Superior temporal gyrus (tissue), 1 donor: ENCODE measurements at regions not wholly inside any gene's neighbourhood (a gene's known extent, or its start where the extent isn't known, plus 50 kb on each side); places are given as distances from the start of the nearest gene placed in this dataset.
"Not testable (repeated sequence)": the region's sequence is repeated elsewhere in the genome, so short reads cannot be mapped to it uniquely, and the experiment has no call there.

Source experiments
- DNase-seq: peaks from one replicate; pipeline ENCODE4 v3.0.0-alpha.2; 2016; ENCODE audit errors: extremely low spot score

GRCh38 chr6:105726902-105727655 lies 324.2 kb upstream of the PREP start:
- DNase-seq, result no peak

DNA sequence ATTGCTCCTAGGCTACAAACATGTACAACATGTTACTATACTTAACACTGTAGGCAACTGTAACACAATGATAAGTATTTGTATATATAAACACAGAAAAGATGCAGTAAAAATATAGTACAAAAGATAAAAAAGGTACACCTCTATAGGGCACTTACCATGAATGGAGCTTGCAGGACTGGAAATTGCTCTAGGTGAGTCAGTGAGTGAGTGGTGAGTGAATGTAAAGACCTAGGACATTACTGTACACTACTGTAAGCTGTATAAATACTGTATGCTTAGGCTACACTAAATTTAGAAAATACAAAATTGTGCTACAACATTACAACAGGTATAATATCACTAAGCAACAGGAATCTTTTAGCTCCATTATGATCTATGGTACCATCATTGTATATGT lies 312.0 kb upstream of the PREP start:
- DNase-seq, result no peak

DNA sequence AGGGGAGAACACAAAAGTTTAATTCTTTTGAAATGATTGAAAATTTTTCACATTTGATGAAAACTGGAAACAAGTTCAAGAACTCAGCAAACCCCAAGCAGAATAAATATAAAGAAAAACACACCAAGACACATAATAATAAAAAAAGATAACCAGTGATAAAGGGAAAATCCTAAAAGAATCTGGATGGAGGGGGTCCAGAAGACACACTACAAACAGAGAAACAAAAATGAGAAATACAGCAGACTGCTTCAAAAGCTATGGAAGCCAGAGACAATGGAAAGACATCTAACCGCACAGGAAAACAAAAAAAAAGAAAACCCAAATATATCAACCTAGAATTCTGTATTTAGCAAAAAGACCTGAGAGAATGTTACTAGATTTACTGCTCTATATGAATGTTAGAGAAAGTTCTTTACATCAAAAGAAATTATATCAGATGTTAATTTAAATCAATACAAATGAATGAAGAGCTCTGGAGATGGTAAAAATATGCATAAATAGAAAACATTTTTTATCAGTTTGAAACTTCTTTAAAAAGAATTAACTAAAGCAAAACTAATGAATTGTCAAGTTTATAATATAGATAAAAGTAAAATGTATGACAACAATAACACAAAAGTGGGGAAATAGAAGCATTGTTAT lies 310.7 kb upstream of the PREP start:
- no peak for DNase-seq

DNA sequence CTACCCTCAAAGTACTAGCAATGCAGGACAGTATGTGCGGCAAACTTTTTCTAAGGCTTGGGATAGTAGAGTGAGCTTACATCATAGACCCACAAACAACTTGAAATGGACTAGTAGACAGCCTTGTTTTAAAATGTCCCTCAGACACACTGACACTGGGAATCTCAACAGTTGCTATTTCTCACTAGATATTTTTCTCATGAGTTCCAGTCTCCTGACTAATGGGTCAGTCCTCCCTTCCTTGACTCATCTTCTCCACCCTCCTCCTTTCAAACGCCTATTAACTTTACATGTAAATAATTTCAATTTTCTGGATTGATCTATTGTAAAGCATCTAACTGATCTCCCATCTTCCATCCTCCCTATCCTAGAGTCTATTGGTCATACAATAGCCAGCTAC lies 308.3 kb upstream of the PREP start:
- no peak for DNase-seq

GRCh38 chr6:105705608-105706007 lies 302.7 kb upstream of the PREP start:
- no peak for DNase-seq

GRCh38 chr6:105695461-105695860 lies 292.6 kb upstream of the PREP start:
- DNase-seq, result no peak

DNA sequence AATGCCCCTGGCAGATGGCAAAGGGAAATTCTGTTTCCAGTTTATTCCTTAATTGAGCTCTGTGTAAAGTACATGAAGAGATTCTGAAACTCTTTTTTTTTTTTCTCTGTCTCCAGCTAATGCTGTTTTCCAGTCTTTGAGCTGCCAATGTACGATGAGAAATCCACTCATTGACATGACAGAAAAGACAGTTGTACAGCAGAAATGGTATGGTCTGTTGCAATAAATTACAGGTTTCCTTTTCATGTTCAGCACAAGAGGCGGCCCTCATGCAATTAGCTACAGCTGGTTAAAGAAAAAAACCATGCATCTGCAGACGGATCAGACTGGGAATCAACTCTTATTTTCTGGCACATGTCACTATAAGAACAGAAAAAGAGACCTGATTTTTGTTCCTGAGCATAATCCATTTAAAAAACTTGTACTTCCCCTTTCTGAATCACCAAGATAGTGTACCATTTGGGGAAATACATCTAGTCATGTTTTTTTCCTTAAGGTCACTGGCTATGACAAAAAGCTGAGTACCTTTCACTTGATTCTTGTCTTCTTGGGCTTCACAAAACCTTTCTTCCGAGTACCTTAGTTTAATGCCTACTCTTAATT lies 289.8 kb upstream of the PREP start:
- DNase-seq, result no peak

GRCh38 chr6:105691971-105692370 lies 289.1 kb upstream of the PREP start:
- DNase-seq, result no peak

GRCh38 chr6:105691081-105691480 lies 288.2 kb upstream of the PREP start:
- no peak for DNase-seq

DNA sequence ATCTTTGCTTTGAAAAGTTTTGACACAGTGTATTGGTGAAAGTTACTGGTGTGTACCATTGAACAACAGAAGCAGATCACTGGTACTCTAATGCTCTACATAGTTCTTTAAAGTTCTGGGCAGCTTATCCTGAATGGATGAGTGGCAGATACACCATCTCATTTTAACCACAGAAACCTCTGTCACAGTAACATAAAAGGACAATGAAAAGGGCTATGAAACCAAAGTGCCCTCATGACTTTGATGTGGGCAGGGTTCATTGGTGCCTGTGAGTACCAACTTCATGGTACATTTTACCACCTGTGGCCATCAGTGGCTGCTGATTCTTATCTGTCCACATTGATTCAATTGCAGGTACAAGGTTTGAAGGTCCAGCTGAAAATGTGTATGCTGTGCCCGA lies 285.7 kb upstream of the PREP start:
- no peak for DNase-seq

GRCh38 chr6:105686793-105687192 lies 283.9 kb upstream of the PREP start:
- not testable (repeated sequence) for DNase-seq

GRCh38 chr6:105681061-105681460 lies 278.2 kb upstream of the PREP start:
- no peak for DNase-seq

GRCh38 chr6:105680131-105680530 lies 277.2 kb upstream of the PREP start:
- no peak for DNase-seq

- no peak for DNase-seq
Measured at GRCh38 chr6:105678516-105678915, 275.6 kb upstream of the PREP start.

GRCh38 chr6:105677671-105678475 lies 275.0 kb upstream of the PREP start:
- DNase-seq, result peak; percentile 9

GRCh38 chr6:105676857-105677256 lies 274.0 kb upstream of the PREP start:
- DNase-seq, result no peak

DNA sequence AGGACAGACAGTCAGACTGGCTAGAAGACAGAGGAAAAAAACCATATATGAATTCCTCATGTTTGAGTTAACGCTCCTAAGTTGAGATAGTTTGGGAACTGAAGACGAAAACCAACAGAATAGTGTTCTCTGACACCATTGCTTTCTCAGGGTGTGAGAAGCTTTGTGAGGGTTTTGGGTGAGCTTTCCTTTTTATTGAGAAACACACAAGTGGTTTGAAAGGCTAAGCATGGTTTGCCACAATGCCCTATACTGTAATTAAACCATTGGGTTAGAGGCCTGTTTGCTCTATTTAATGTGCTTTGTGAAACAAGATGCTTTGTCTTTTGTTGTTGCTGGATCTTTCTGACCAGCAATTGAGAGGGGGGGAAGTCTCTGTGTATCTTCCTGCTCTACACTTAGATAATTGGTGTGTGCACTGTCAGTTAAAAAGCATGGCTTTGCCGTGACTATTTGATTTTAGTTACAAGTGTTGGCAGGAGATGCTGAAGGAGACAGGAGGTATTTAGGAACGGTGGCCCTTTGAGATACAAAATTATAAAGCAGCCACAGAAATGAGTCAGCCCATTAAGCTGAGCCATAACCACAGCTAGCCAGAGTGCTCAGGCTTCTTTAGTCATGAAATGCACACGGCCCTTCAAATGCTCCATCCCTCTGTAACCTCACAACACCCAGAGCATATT lies 273.0 kb upstream of the PREP start:
- DNase-seq, result no peak

GRCh38 chr6:105672856-105673538 lies 270.1 kb upstream of the PREP start:
- DNase-seq, result not testable (repeated sequence)

DNA sequence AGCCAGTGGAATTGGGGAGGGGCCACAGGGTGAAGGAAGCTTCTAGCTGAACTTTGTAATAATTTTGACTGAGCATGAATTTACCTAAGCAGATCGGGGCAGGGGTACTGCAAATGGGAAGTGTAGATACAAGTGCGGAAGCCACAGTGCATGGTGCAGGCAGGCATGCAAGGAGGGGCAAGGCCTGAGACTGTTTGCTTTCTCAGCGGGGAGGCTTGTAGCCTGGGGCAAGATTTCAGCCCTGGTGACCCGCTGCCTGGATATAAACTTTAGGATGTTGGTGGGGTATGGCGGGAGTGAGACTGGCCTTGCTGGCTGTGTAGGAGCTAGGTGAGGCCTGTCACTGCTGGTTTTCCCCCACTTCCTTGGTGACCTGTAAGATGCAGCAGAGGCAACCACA lies 266.4 kb upstream of the PREP start:
- DNase-seq, result no peak

DNA sequence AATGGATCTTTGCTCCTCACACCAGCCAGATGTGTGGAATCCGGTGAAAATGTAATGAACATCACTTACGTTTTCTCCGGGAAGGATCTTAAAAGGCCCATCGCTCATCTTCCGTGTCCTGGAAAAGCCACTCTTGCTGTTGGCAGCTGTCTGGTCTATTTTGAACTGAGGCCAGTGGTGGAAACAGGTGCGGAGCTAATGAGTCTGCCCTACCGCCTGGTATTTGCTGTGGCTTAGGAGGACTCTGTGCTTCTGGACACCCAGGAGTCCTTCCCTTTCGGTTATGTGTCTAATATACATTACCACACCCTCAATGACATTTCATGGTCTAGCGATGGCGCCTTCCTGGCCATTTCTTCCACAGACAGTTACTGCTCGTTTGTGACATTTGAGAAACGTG lies 264.2 kb upstream of the PREP start:
- DNase-seq, result no peak

DNA sequence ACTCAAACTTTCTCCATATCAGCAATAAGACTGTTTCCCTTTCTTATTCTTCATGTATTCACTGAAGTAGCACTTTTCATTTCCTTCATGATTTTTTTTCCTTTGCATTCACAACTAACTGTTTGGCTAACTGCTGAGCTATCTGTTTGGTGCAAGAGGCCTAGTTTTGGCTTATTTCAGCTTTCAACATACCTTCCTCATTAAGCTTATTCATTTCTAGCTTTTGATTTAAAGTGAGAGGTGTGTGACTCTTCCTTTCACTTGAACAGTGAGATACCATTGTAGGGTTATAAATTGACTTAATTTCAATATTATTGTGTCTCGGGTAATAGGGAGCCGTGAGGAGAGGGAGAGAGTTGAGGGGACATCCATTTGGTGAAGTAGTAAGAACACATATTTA lies 262.0 kb upstream of the PREP start:
- no peak for DNase-seq
